Fibroblast of mammary gland (primary cell): ENCODE measurements at regions not wholly inside any gene's neighbourhood (a gene's known extent, or its start where the extent isn't known, plus 50 kb on each side); places are given as distances from the start of the nearest gene placed in this dataset.

Source experiments
- DNase-seq: peaks from one replicate; pipeline ENCODE4 v3.0.0-alpha.2; 2010; ENCODE audit warnings: low read depth
- H3K4me3 ChIP-seq: 2 replicates; pipeline ENCODE4 v1.5.1; 2011; ENCODE audit warnings: low read depth, mild to moderate bottlenecking, low read length, moderate library complexity; ENCODE audit not compliant: control insufficient read depth
- TF ChIP-seq, protein P1 (sequence below): conservative IDR thresholded peaks from 2 replicates; pipeline ENCODE4 v1.5.1; 2011; ENCODE audit warnings: low read depth, low read length, inconsistent platforms; ENCODE audit not compliant: control insufficient read depth, insufficient read depth

DNA sequence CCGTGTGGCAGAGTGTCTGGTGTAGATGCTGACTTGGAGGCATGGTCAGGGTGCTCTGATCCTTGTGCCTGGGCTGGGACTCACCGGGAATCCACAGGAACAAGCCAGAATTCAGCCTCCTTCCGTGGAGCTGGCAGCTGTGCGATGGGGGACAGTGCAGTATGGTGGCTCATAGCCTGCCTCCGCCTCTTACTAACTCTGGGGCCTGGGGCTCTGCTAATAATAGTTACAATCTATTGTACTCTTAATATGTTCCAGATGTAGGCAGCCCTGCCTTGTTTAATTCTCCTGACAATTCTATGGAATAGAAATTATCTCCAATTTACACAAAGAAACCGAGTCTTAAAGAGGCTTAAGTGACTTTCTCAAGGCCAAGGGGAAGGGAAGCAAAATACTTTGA, 77.6 kb downstream of the PCDH1 start:
- H3K4me3 ChIP-seq: no peak overlapping the region
- TF ChIP-seq, protein P1, sequence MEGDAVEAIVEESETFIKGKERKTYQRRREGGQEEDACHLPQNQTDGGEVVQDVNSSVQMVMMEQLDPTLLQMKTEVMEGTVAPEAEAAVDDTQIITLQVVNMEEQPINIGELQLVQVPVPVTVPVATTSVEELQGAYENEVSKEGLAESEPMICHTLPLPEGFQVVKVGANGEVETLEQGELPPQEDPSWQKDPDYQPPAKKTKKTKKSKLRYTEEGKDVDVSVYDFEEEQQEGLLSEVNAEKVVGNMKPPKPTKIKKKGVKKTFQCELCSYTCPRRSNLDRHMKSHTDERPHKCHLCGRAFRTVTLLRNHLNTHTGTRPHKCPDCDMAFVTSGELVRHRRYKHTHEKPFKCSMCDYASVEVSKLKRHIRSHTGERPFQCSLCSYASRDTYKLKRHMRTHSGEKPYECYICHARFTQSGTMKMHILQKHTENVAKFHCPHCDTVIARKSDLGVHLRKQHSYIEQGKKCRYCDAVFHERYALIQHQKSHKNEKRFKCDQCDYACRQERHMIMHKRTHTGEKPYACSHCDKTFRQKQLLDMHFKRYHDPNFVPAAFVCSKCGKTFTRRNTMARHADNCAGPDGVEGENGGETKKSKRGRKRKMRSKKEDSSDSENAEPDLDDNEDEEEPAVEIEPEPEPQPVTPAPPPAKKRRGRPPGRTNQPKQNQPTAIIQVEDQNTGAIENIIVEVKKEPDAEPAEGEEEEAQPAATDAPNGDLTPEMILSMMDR: no peak
- DNase-seq: peak; percentile 24

DNA sequence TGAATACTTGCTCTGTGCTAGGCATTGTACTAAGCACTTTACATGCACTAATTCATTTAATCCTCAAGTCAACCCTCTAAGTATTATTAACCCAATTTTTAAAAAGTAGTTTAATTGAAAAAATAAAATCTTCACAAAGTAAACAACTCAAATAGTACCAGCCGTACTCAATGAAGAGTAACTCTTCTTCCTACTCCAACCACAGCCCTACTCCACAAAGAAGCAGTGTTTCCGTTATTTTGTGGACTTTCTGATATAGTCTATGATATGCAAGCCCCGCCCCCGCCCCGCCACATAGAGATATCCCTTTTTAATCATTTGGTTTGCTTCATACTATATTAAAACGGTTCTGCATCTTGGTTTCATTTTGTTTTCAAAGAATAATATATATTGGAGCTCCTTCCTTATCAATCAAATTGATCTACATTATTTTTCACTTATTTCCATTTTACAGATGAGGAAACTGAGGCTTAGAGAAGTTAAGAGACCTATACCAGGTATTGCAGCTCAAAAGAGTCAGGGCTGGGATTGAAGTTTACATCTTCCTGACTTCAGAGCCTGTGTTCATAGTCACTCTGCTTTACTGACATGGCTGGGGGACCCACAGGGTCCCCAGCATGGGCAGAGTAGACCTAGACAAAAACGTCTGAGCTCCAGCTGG, 78.6 kb downstream of the PCDH1 start:
- no peak overlapping the region for H3K4me3 ChIP-seq
- TF ChIP-seq, protein P1: no peak
- DNase-seq: no peak

DNA sequence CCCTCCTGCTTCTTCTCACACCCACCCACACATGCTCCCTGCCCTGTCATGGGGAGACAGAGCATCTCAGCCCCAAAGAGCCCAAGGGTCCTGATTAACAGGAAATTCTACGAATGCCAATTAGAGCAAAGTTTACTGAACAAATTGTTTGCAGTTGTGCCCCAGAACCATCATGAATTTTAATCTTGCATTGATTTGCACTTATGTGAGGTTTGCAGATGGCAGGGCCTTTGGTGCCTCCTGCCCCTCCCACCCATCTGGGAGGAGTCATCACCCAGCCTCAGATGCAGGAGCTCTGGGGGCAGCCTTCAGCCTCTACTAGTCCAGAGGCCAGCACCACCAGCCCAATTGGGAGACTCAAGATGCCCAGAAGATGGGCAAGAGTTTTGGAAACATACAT, 80.8 kb downstream of the PCDH1 start:
- TF ChIP-seq, protein P1: no peak
- H3K4me3 ChIP-seq: no peak overlapping the region
- DNase-seq: no peak

DNA sequence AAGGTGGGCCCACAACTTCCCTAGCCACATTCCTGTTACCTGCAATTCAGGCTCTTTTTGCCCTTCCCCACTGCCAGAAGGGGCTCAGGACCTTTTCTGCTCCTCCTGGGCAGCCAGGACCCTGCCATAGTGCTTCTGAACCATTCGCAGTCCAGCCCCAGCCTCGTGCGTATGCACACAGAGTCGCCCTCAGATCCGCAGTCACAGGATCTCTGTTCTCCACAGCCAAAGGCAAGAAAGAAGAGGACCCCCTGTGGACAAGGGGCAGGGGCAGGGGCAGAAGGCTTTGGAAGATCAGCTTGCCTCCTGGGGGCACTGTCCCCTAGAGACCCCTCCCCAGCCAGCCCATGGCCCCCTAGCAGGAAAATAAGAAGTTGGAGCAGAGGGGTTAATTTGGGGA, 82.8 kb downstream of the PCDH1 start:
- TF ChIP-seq, protein P1: no peak
- DNase-seq: no peak
- H3K4me3 ChIP-seq: no peak overlapping the region

DNA sequence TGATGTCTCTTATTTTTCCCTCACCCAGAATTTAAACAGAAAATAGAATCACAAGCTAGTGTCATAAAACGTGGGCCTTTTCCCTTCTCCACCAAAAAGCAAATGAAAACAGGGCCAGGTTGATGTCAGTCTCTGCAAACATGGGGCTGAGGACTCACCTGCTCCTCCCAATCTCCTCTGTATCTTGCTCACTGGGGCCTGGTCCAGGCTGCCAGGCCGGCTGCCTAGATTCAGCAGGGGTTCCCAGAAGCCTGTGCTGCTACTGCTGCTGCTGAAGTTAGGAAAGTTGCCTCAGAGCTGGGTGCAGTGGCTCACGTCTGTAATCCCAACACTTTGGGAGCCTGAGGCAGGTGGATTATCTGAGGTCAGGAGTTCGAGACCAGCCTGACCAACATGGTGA, 84.3 kb downstream of the PCDH1 start:
- TF ChIP-seq, protein P1: no peak
- no peak for DNase-seq
- no peak overlapping the region for H3K4me3 ChIP-seq

DNA sequence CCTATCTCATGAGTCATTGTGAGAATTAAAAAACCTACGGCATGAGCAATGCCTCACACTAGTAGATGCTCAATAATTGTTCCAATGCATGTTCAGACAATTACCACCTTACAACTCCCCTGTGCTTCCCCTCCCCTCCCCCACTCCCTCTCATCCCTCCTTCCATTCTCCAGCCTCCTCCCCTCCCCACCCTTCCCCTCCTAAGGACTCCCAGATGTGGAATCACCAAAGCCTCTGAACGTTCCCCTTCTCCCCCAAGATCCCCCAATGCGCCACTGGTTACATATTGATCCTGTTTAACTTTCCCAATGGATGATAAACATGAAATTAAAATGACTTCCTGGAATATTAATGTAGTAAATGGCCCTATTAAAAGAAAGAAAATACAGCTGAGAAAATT, 84.8 kb downstream of the PCDH1 start:
- no peak for DNase-seq
- no peak overlapping the region for H3K4me3 ChIP-seq
- TF ChIP-seq, protein P1: no peak

DNA sequence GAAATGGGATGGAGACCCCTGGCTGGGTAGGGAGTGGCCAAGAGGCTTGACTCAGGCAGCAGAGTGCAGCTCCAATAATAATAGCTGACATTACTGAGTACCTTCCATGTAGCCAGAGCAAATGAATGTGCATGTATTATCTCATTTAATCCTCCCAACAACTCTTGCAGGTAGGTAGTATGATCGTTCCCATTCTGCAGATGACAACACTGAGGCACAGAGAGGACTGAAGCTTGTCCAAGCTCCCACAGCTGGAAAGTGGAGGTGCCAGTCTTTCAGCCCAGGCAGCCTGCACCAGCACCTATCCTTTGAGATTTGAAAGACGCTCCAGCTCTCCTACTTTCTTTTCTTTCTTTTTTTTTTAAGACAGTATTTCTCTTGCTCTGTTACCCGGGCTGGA, 87.6 kb downstream of the PCDH1 start:
- TF ChIP-seq, protein P1: no peak
- H3K4me3 ChIP-seq: no peak overlapping the region
- no peak for DNase-seq
